SK-N-DZ (cell line): ENCODE measurements at regions not wholly inside any gene's neighbourhood (a gene's known extent, or its start where the extent isn't known, plus 50 kb on each side); places are given as distances from the start of the nearest gene placed in this dataset.

Experiments
- DNase-seq: peaks from one replicate; pipeline ENCODE4 v3.0.0-alpha.2; 2015; ENCODE audit warnings: low spot score

GRCh38 chr2:163541943-163542342 is 193.9 kb downstream of the FIGN start:
- no peak for DNase-seq

GRCh38 chr2:163541495-163541894 is 194.3 kb downstream of the FIGN start:
- DNase-seq = no peak

- no peak for DNase-seq
Observed at GRCh38 chr2:163528640-163529217, 207.1 kb downstream of the FIGN start.

- no peak for DNase-seq
Observed at GRCh38 chr2:163527381-163527780, 208.4 kb downstream of the FIGN start.

GRCh38 chr2:163518762-163519161 is 217.0 kb downstream of the FIGN start:
- no peak for DNase-seq

- DNase-seq = no peak
Observed at GRCh38 chr2:163515836-163516235, 220.0 kb downstream of the FIGN start.

GRCh38 chr2:163505281-163505680 is 230.5 kb downstream of the FIGN start:
- no peak for DNase-seq

GRCh38 chr2:163493359-163494298 is 242.2 kb downstream of the FIGN start:
- peak; percentile 67 for DNase-seq

GRCh38 chr2:163491850-163492249 is 244.0 kb downstream of the FIGN start:
- no peak for DNase-seq

- DNase-seq = no peak
Observed at GRCh38 chr2:163490281-163490680, 245.5 kb downstream of the FIGN start.

GRCh38 chr2:163481515-163481914 is 254.3 kb downstream of the FIGN start:
- DNase-seq = no peak

- no peak for DNase-seq
Observed at GRCh38 chr2:163479599-163479998, 256.2 kb downstream of the FIGN start.

- no peak for DNase-seq
Observed at GRCh38 chr2:163475815-163476214, 260.0 kb downstream of the FIGN start.

- no peak for DNase-seq
Observed at GRCh38 chr2:163474889-163475288, 260.9 kb downstream of the FIGN start.

GRCh38 chr2:163474319-163474744 is 261.5 kb downstream of the FIGN start:
- no peak for DNase-seq

- DNase-seq = peak; percentile 49
Observed at GRCh38 chr2:163471947-163472346, 263.9 kb downstream of the FIGN start.

GRCh38 chr2:163469561-163469962 is 266.2 kb downstream of the FIGN start:
- no peak for DNase-seq

GRCh38 chr2:163467251-163467630 is 268.6 kb downstream of the FIGN start:
- DNase-seq = peak; percentile 39

GRCh38 chr2:163466331-163467250 is 269.2 kb downstream of the FIGN start:
- DNase-seq = peak; percentile 35

- peak; percentile 83 for DNase-seq
Observed at GRCh38 chr2:163465440-163465839, 270.4 kb downstream of the FIGN start.

- no peak for DNase-seq
Observed at GRCh38 chr2:163463411-163463810, 272.4 kb downstream of the FIGN start.

- DNase-seq = peak; percentile 90
Observed at GRCh38 chr2:163462993-163463392, 272.8 kb downstream of the FIGN start.
